Progenitor cell of endocrine pancreas (in vitro differentiated cells): ENCODE measurements at regions not wholly inside any gene's neighbourhood (a gene's known extent, or its start where the extent isn't known, plus 50 kb on each side); places are given as distances from the start of the nearest gene placed in this dataset.

Experiments
- DNase-seq: peaks from one replicate; pipeline ENCODE4 v3.0.0; 2021; ENCODE audit warnings: low spot score; ENCODE audit not compliant: unreplicated experiment
- H3K27ac Mint-ChIP-seq: 2 replicates; pipeline ENCODE4 v1.8.0; 2021; ENCODE audit warnings: mild to moderate bottlenecking, moderate library complexity, mixed read lengths
- H3K27me3 Mint-ChIP-seq: 2 replicates; pipeline ENCODE4 v1.8.0; 2021; ENCODE audit warnings: mixed read lengths
- H3K36me3 Mint-ChIP-seq: 2 replicates; pipeline ENCODE4 v1.8.0; 2022; ENCODE audit warnings: mixed read lengths; ENCODE audit not compliant: insufficient read depth
- H3K4me1 Mint-ChIP-seq: 2 replicates; pipeline ENCODE4 v1.8.0; 2021; ENCODE audit warnings: low read depth, mixed read lengths
- H3K4me3 Mint-ChIP-seq: 2 replicates; pipeline ENCODE4 v1.8.0; 2021; ENCODE audit warnings: low read depth, mild to moderate bottlenecking, moderate library complexity, mixed read lengths
- H3K9me3 Mint-ChIP-seq: 2 replicates; pipeline ENCODE4 v1.8.0; 2021; ENCODE audit warnings: low read depth, mixed read lengths
- CTCF ChIP-seq: fragments of 200-600 bp; sonication (generic); IDR thresholded peaks from one replicate; pipeline ENCODE4 v1.5.0; 2021; ENCODE audit warnings: antibody characterized with exemption, mild to moderate bottlenecking; ENCODE audit not compliant: unreplicated experiment

GRCh38 chr10:129047600-129047999, 419.4 kb upstream of the MGMT start:
- Mint-ChIP-seq H3K36me3 (no peaks in the 10 kb centered on the region), H3K27ac (no peak overlapping the region), H3K4me3 (no peak overlapping the region), H3K9me3 (no peaks in the 10 kb centered on the region), H3K27me3 (peaks cover 92% of the 10 kb centered on the region), H3K4me1 (no peaks in the 10 kb centered on the region)
- no peak for TF ChIP-seq CTCF
- DNase-seq, result no peak

GRCh38 chr10:129048513-129048912, 418.5 kb upstream of the MGMT start:
- no peaks in the 10 kb centered on the region for H3K36me3 Mint-ChIP-seq
- H3K27ac Mint-ChIP-seq, result no peak overlapping the region
- H3K9me3 Mint-ChIP-seq, result no peaks in the 10 kb centered on the region
- no peak for TF ChIP-seq CTCF
- H3K4me3 Mint-ChIP-seq, result no peak overlapping the region
- H3K4me1 Mint-ChIP-seq, result no peaks in the 10 kb centered on the region
- no peak for DNase-seq
- H3K27me3 Mint-ChIP-seq, result peaks cover 85% of the 10 kb centered on the region

- Mint-ChIP-seq H3K36me3 (no peaks in the 10 kb centered on the region), H3K27ac (no peak overlapping the region), H3K4me1 (no peaks in the 10 kb centered on the region)
Measured at GRCh38 chr10:129049501-129049900, 417.5 kb upstream of the MGMT start.

GRCh38 chr10:129055225-129055624, 411.8 kb upstream of the MGMT start:
- no peak overlapping the region for H3K4me3 Mint-ChIP-seq
- no peak overlapping the region for H3K27ac Mint-ChIP-seq
- no peaks in the 10 kb centered on the region for H3K36me3 Mint-ChIP-seq
- peaks cover 78% of the 10 kb centered on the region for H3K27me3 Mint-ChIP-seq
- H3K4me1 Mint-ChIP-seq, result no peaks in the 10 kb centered on the region
- no peak for DNase-seq
- TF ChIP-seq CTCF, result no peak
- H3K9me3 Mint-ChIP-seq, result no peaks in the 10 kb centered on the region

More at GRCh38 chr10:129049501-129049900, 417.5 kb upstream of the MGMT start:
- no peak for DNase-seq
- Mint-ChIP-seq H3K4me3 (no peak overlapping the region), H3K27me3 (peaks cover 84% of the 10 kb centered on the region), H3K9me3 (no peaks in the 10 kb centered on the region)
- no peak for TF ChIP-seq CTCF

- no peak for TF ChIP-seq CTCF
- Mint-ChIP-seq H3K27me3 (peaks cover 79% of the 10 kb centered on the region), H3K27ac (no peak overlapping the region), H3K4me3 (no peak overlapping the region), H3K4me1 (no peaks in the 10 kb centered on the region), H3K9me3 (no peaks in the 10 kb centered on the region), H3K36me3 (no peaks in the 10 kb centered on the region)
- DNase-seq, result no peak
Measured at GRCh38 chr10:129055986-129056385, 411.1 kb upstream of the MGMT start.
